ENCODE measurements at regions not wholly inside any gene's neighbourhood (a gene's known extent, or its start where the extent isn't known, plus 50 kb on each side); places are given as distances from the start of the nearest gene placed in this dataset.
"Not testable (repeated sequence)": the region's sequence is repeated elsewhere in the genome, so short reads cannot be mapped to it uniquely, and the experiment has no call there.

DNA sequence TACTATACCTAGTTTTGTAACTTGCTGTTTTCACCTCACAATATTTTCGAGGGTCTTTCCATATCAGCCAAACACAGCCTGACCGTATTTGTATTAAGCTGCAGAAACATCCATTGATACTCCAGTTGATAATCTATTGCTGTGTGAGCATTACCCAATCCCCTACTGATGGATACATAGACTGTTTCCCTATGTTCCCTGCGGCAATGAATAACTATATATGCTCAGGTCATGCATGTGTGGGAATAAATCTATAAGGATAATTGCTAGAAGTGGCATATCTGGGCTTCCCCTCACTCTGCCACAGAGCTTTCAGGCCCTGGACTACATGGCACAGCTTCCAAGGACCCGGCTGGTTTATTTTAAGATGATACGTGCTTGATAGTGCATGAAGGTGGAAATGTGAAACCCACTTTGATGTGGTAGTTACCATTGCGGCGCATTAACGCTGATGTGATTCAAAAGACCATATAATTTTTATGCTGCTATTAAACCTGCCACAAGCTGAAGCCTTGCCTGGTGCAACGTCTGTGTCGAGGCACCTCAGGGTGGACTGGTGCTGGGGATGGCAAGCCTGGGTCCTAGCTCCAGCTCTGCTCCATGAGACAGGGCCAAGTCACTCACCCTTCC, 81.4 kb upstream of the KCNK12 start:
- DNase-seq (ENCODE audit: low spot score) = no peak

DNA sequence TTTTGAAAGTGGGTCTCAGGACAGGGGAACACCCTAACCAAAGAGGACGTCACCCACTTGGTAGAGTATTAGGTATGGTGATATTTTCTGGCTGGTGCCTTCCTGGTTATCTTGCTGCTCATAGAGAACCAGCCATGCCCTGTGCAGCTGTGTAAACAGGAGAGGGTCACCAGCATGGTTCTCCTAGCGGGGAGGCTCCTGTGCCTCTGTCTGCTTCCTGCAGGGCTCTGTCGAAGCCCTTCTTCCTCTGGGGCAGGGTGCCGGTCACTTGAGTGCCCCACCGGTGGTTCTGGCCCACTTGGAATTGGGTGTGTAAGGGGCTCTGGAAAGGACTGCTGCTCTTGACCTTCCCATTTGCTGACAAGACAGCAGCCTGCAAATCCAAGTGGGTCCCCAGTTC, 80.5 kb upstream of the KCNK12 start:
- DNase-seq (ENCODE audit: low spot score) = no peak

DNA sequence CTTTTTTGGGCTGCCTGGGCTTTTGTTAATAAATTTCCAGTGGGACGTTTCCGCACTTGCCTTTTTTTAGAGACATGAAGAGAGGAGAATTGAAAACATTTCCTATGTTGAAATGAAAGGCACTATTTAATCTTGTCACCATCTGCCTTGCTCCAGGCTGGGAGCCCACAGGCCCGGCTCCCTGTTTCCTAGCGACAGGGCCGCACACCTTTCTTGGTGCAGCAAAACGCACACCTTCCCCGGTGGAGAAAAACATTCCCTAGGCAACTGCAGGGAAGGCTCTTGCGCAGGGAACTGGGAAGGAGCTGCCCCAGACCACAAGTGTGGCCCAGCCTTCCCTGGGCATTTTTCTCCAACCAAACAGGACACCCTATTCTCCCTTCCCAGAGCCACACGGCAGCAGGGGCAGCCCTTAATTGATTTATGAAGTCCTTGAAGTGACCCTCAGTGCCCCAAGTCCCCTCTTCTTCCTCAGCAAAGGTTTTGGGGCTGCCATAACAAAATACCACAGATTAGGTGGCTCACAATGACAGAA, 79.3 kb upstream of the KCNK12 start:
- no peak for DNase-seq (ENCODE audit: low spot score)

DNA sequence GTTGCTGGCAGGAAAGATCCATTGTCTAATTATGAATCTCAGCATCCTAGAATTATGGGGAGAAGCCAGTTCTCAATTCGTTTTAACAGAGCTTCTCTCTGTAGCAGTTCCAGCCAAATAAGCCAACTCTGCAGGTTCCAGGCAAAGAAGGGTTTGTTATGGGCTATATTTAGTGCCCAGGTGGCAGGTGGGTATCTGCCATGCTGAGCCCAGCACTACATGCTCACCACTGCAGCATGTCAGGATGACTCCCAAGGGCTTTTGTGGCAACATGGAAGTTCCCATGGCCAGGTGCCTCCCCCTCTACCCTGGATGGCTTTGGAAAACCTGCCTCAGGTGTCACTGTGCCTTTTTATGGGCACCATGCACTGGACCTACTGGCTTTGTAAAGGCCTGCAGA, 74.5 kb upstream of the KCNK12 start:
- DNase-seq (ENCODE audit: low spot score) = no peak

DNA sequence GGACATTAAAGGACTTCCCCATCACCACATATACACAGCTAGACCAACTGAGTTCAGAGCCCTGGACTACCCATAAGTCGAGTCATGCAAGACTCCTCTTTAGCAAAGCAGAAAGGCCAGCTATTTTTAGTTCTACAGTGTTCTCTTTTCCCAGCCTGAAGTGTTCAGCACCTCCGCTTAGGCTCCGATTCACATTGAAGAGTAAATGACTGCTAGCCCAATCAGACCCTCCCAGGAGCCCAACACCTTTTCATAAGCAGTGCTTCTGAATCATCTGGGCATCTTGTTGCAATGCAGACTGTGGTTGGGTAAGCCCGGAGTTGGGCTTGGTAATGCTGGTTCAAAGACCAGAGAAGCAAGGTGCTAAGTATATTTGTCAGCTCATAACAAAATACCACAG, 73.6 kb upstream of the KCNK12 start:
- no peak for DNase-seq (ENCODE audit: low spot score)

DNA sequence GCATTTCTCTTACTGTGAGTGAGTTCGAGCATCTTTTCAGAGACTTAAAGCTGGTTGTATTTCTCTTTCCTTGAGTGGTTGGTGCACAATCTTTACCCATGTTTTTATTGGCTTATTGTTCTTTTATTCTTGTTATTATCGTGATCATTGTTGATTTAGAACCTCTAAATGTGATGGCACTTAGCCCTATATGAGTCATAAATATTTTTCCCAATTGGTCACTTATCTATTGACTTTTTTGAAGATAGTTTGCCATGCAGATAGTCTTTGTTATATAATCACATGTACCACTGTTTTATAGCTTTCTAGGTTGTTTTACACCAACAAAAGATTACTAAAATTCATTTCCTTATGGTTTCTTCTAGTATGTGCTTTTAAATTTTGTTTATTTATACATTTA, 70.6 kb upstream of the KCNK12 start:
- DNase-seq (ENCODE audit: low spot score) = peak; percentile 18

DNA sequence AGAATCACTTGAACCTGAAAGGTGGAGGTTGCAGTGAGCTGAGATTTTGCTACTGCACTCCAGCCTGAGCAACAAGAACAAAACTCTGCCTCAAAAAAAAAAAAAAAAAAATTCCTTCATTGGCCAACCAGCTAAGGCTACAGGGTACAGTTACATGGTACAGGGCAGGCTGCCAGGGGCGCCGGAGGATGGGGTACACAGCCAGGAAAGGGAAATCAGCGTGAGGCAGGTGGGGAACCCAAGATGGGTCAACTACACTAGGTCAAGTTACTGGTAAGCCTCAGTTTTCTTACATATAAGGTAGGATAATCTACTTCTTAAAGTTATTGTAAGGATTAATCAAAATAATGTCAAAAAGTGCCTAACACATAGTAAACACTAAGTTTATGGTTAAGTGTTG, 69.6 kb upstream of the KCNK12 start:
- no peak for DNase-seq (ENCODE audit: low spot score)

DNA sequence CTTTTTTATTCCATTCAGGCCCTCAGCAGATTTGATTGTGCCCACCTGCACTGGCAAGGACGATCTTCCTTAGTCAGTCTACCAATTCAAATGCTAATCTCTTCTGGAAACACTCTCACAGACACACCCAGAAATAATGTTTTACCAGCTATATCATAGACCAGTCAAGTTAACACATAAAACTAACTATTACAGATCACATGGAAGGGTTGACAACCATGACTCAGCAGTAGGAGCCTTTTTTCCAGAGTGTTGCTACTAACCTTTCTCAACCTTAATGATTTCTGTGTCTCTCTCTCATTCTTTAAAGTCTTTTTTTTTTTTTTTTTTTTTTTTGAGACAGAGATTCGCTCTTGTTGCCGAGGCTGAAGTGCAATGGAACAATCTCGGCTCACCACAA, 68.7 kb upstream of the KCNK12 start:
- DNase-seq (ENCODE audit: low spot score) = peak; percentile 58

DNA sequence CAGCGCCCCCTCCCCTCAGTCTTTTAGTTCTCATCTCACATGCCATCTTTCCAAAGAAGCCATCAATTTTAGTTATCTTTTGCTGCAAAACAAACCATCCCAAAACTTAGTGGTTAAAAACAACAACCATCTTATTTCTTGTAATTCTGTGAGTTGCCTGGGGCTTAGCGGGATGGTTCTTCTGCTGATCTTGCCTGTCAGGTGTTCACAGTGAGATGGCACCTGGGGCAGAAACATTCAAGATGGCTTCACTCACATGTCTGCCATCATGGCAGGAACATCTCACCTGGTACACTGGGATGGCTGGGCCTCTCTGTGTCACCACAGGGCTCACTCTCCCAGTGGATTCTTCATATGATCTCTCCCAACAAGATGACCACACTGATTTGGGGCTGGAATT, 67.6 kb upstream of the KCNK12 start:
- DNase-seq (ENCODE audit: low spot score) = no peak

DNA sequence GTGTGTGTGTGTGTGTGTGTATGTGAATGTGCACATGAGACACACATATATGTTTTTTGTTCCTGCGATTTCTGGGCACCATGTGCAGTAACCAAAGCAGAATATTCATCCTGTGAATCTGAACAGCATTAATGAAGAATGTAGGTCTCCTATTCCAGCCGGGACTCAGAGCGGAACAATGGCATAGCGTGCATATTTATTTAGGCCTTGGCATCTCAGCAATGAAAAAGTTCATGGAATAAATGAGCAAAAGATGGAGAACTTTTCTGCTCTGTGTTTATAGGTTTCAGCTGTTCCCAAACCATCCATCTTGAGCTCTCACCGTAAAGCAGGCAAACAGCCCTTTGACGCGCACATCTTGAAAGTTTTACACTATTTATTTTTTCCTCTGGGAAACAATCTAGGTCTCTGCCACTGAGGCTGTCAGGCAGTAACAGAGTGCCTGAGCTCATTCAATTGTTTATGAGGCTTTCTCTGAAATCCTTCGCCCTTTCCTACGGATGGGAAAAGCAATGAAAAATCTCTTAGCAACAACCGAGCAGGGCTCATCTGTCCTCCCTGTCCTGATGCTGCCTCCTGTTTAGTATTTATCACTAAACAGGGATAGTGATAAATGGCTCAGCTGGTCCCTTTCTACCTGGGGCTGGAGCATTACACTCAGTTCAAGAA, 65.9 kb upstream of the KCNK12 start:
- no peak for DNase-seq (ENCODE audit: low spot score)

DNA sequence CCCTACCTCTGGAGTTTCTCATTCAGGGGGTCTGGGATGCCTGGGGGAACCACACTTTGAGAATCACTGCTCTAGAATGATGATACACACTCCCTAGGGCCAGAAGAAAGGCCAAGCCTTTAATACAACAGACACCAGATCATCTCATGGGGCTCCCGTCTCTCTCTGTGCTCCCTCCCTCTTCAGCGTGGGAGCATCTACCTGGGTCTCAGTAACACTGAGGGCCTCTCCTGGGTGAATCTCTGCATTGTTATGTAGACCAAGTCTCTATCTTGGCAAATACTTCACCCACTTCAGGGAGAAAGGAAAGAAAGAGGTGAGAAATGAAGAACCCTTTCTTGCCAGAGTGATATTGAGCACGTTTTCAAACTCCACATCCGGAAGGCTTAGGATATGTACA, 65.4 kb upstream of the KCNK12 start:
- no peak for DNase-seq (ENCODE audit: low spot score)

DNA sequence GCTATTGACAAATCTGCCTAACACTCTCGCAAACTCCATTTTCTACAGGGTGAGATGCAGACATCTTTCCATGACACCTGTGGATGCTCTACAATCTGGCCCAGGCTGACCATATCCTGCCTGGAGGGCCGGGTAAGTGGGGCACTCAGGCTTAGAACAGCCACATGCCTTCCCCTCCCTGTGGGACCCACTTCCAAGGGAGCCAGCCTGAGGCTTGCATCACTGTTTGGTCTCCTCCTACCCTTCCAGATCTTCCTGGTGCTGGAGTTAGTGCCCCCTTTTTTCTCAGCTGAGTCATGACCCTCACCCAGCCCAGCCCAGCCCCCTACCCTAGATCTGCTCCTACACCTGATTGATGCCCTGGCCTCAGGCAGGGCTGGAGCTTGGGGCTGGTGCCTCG, 62.0 kb upstream of the KCNK12 start:
- DNase-seq (ENCODE audit: low spot score) = no peak

DNA sequence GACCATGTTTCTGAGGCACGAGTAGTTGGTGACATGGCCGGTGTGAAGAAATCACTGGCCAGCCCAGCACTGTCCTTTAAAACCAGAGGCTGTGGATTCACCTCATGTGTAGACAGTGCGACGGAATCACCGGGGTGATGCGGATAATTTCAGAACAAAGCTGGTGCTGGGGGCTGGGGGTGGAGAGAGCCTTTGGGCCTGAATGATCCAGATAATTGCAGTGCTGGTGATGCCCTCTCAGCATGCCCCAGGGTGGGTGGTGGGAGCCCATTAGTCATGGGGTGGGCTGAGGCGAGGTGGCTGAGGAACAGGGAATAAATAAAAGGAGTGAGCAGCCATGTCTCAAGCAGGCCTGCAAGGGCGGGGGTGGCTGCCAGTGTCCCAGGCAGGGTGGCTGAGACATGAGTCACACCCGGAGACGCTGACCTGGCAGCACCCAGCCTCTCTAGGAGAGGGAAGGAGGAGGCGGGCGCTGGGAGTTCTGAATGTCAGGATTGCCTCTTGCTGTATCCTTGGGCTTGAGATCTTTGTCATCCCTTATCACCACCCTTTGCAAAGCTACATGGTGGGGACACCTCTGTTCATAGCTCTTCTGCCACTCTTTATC, 61.1 kb upstream of the KCNK12 start:
- peak; percentile 83 for DNase-seq (ENCODE audit: low spot score)

DNA sequence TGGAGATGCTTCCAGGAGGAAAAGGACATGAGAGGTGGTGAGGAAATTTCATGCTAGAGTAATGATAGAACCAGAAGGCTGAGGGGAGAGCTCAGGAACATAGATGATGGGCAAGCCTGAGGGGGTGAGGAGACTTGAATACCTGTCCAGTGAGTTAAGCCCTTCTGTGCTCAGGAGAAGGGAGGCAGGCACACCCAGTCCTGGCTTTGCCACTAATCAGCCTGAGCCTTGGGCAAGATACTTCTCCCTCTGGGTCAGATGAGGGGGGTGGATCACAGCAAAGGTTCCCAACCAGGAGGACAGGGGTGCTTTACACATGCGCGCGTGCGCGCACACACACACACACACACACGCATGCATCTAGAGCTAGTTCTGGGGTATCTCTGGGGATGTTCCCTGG, 60.5 kb upstream of the KCNK12 start:
- peak; percentile 47 for DNase-seq (ENCODE audit: low spot score)

DNA sequence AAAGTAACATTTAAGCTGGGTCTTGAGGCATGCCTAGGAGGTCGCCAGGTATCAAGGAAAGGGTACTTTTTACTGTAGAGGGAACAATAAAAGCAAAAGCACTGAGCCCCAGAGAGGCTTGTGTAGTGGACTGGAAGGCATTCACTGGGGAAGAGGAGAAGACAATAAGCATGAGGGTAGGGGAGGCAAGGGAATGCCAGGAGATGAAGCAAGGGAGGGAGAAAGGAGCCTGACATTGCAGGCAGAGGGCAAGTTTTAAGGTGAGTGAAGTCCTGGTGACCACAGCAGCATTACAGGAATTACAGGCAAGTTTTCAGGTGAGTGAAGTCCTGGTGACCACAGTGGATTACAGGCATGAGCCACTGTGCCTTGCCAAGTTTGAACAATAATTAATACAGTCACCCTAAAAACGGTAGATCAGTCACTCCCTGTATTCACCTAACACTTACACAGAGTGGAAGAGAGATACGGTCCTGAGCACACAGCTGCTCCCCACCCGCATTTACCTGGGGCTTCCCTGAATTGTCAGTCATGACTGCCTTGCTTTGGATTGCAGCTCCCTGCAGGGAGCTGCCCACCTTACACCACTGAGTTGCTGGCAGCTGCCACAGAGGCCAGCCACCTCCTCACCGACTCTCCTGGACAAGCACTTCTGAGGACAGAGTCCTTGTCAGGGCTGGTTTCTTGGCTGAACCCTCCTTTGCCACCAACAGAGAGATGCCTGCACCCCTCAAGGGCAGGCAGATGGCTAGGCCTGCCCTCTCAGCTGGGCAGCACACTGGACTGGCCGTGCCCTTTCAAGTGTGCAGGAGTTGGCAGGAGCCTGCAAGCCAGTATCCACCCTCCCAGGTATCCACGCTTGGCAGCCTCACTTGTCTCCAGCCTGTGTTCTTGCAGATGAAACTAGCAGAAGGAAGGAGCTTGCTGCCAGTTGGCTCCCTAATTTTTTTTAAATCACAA, 59.0 kb upstream of the KCNK12 start:
- DNase-seq (ENCODE audit: low spot score) = peak; percentile 56

DNA sequence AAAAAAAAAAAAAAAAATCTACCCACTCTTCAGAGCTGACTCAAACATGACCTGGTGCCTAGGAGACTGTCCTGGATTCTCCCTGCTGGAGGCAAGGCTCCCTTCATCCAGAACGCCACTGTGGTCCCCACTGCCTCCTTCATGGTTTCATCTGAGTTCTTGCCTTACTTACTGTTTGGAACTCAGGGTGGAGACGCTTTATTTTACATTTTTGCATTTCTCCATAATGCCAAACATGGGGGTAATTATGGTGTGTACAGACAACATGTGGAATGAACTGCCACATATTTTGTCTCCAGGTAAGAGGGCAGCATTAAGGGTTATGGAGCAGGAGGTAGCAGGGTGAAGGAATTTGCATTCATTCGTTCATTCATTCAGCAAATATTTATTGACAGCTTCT, 58.1 kb upstream of the KCNK12 start:
- DNase-seq (ENCODE audit: low spot score) = no peak

DNA sequence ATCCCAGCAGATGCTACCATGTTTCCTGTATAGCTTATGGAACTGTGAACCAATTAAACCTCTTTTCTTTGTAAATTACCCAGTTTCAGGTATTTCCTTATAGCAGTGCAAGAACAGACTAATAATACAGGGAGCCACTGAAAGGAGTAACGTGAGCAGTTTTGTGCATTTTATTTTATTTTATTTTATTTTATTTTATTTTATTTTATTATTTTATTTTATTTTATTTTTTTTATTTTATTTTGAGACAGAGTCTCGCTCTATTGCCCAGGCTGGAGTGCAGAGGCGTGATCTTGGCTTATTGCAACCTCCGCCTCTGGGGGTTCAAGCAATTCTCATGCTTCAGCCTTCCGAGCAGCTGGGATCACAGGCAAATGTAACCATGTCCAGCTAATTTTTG, 55.9 kb upstream of the KCNK12 start:
- DNase-seq (ENCODE audit: low spot score) = no peak

DNA sequence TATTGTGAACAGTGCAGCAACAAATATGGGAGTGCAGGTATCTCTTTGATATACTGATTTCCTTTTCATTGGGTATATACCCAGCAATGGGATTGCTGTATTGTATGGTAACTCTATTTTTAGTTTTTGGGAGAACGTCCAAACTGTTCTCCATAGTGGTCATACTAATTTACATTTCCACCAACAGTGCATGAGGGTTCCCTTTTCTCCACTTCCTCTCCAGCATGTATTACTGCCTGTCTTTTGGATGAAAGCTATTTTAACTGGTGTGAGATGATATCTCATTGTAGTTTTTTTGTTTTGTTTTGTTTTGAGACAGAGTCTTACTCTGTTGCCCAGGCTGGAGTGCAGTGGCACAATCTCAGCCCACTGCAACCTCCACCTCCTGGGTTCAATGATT, 52.4 kb upstream of the KCNK12 start:
- DNase-seq (ENCODE audit: low spot score) = not testable (repeated sequence)

DNA sequence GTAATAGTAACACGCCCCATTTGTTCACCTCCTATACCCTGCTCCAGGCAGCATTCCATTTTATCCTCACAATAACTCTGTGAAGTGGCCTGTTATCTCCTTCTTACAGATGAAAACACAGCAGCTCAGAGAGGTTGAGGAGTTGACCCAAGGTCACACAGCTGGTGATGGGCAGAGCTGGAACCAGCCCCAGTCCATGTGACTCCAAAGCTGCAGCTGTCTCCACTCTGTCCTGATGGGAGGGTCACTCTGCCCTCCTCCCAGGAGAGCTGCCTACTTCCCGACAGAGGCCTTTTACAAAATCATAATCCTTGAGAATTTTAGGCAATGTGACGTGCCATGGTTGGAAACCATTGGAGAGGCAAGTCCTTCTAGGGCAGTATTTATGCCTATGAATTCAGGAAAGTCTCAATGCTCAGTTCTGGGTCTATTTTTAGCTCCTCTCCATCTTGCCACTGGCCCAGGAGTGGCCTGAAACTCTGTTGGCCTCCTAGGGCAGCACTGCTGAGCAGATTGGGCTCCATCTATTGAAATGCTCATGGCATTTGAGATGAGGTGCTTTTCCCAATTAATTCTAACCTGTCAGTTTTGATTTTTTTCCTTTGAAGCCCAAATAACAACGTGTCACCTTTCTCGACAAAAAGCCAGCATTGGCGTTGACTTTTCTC, 50.1 kb upstream of the KCNK12 start:
- DNase-seq (ENCODE audit: low spot score) = no peak
